ENCODE measurements at regions not wholly inside any gene's neighbourhood (a gene's known extent, or its start where the extent isn't known, plus 50 kb on each side); places are given as distances from the start of the nearest gene placed in this dataset.

- no peak overlapping the region for H3K27ac Mint-ChIP-seq
These were observed 75.5 kb downstream of the CCR1 start for GRCh38 chr3:46132565-46132964.

More at GRCh38 chr3:46132565-46132964, 75.5 kb downstream of the CCR1 start:
- no peak overlapping the region for H4K91ac ChIP-seq (ENCODE audit: insufficient read length, low read depth, low read length)
- no peak overlapping the region for H4K5ac ChIP-seq (ENCODE audit: insufficient read length, low read depth, low read length)
- no peak overlapping the region for H2AK5ac ChIP-seq (ENCODE audit: insufficient read length, low read length)
- H3K27me3 ChIP-seq (ENCODE audit: insufficient read depth, low read length) = no peaks in the 10 kb centered on the region
- H3K4me2 ChIP-seq (ENCODE audit: insufficient read depth, insufficient read length, low read length) = no peak overlapping the region
- no peak overlapping the region for H3K4ac ChIP-seq (ENCODE audit: low read depth, low read length)
- H2BK15ac ChIP-seq (ENCODE audit: low read depth, low read length) = no peak overlapping the region
- Mint-ChIP-seq H3K27me3 (ENCODE audit: low read depth) (no peaks in the 10 kb centered on the region), H3K9me3 (no peaks in the 10 kb centered on the region), H3K4me1 (no peaks in the 10 kb centered on the region), H3K36me3 (ENCODE audit: insufficient read depth in 1 of 3, low read depth in 3 of 3) (no peaks in the 10 kb centered on the region), H3K4me3 (no peak overlapping the region)
- no peaks in the 10 kb centered on the region for H3K79me2 ChIP-seq (ENCODE audit: insufficient read depth, low read length)
- H3T11ph ChIP-seq (ENCODE audit: low read length) = no peak overlapping the region
- no peaks in the 10 kb centered on the region for H4K20me1 ChIP-seq (ENCODE audit: control insufficient read depth, insufficient read depth, insufficient read length)
- no peak overlapping the region for H3K27ac ChIP-seq (ENCODE audit: insufficient read length, low read depth, low read length)
- no peaks in the 10 kb centered on the region for H3K9me3 ChIP-seq (ENCODE audit: control insufficient read depth, low read depth, low read length)
- H3K4me1 ChIP-seq (ENCODE audit: insufficient read depth, low read length) = no peaks in the 10 kb centered on the region
- no peak overlapping the region for H2AFZ ChIP-seq (ENCODE audit: low read length)
- H2BK120ac ChIP-seq (ENCODE audit: low read depth, low read length, poor library complexity, severe bottlenecking) = no peak overlapping the region
- H2BK20ac ChIP-seq (ENCODE audit: low read depth, low read length, poor library complexity, severe bottlenecking) = no peak overlapping the region
- no peak for TF ChIP-seq CTCF (conservative IDR thresholded peaks at IDR 0.05)
- no peak overlapping the region for H3K9ac ChIP-seq (ENCODE audit: extremely low read depth, insufficient read length, low read length)
- H3K79me1 ChIP-seq (ENCODE audit: insufficient read depth, low read depth, low read length, poor library complexity, severe bottlenecking) = no peaks in the 10 kb centered on the region
- no peak overlapping the region for H2BK12ac ChIP-seq (ENCODE audit: insufficient read length, low read depth, low read length)
- no CpG with 5 or more reads among the region's 4 CpGs for WGBS (ENCODE audit: extremely low coverage, insufficient read length, low lambda C conversion rate)
- no peak overlapping the region for H3K14ac ChIP-seq (ENCODE audit: insufficient read depth, low read length)
- no peak overlapping the region for H2BK5ac ChIP-seq (ENCODE audit: insufficient read length, low read length)
- DNase-seq = no peak
- H4K8ac ChIP-seq (replicated peaks; ENCODE audit: insufficient read length, low read depth, low read length) = no peak overlapping the region
- no peak overlapping the region for H3K23ac ChIP-seq (ENCODE audit: insufficient read length, low read depth, low read length)
- H3K18ac ChIP-seq (ENCODE audit: insufficient read length, low read depth, low read length) = no peak overlapping the region
- no peaks in the 10 kb centered on the region for H3K23me2 ChIP-seq (ENCODE audit: insufficient read length, low read depth, low read length, poor library complexity, severe bottlenecking)
- H3K56ac ChIP-seq (ENCODE audit: insufficient read length, low read depth, low read length) = no peak overlapping the region

All from H9 (cell line).